Activated CD4-positive, CD25-positive, alpha-beta regulatory T cell treated with anti-CD3 and anti-CD28 coated beads, Interleukin-2, amount 50 U/mL, for 24 hours (primary cell): ENCODE measurements at regions not wholly inside any gene's neighbourhood (a gene's known extent, or its start where the extent isn't known, plus 50 kb on each side); places are given as distances from the start of the nearest gene placed in this dataset.

ENCODE experiments used
- ATAC-seq, 2 donors: fragments of 150-1000 bp; cut with Tn5 transposase; one replicate each; pipeline ENCODE4 v1.10.0; 2021; ENCODE audit warnings: mild to moderate bottlenecking in 1 of 2, moderate library complexity in 1 of 2

DNA sequence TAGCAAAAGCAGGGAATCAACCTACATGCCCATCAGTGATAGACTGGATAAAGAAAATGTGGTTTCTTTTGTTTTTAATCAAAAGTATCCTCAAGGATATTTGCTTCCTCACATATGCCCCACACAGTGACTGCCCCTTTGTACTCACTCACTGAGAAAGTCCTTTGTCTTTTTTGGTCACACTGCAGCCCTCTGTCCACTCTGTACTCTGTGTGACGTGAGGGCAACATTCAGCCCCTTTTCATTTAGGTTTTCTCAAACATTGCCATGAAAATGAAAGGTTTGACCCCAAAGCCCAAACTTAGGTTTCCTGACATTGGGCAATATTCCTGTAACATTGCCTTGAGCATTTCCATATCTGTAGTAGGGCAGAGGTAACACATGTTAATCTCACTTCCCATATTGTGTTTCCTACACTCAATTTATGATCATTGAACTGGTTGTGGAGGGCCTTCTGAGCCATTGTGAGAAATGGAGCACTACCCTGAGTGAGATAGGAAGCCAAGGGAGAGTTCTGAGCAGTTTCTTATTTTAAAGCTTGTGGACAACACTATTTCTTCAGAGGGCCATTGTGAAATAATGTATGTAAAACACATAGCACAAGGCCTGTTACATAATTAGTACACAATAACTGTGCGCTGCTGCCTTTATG, 501.9 kb upstream of the C1orf87 start:
- ATAC-seq: no peak

- ATAC-seq: no peak
Measured at GRCh38 chr1:60573726-60574409, 500.3 kb upstream of the C1orf87 start.

DNA sequence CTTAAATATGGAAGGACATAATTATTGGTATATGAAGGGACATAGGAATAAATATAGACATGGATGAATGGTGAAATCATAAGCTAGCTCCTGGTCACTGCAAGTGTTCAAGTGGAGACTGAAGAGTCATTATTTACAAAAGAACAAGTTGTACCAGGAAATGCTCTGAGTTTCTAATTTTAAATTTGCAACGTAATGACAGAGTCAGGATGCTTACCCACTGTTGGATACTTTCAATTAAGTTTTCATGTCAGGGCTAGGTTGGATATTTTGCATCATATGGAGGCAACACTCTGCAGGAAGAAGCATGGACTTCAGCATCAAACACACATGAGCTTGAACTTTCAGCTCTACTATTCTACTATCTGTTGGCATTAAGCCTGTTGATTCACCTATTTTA, 499.6 kb upstream of the C1orf87 start:
- ATAC-seq: no peak

DNA sequence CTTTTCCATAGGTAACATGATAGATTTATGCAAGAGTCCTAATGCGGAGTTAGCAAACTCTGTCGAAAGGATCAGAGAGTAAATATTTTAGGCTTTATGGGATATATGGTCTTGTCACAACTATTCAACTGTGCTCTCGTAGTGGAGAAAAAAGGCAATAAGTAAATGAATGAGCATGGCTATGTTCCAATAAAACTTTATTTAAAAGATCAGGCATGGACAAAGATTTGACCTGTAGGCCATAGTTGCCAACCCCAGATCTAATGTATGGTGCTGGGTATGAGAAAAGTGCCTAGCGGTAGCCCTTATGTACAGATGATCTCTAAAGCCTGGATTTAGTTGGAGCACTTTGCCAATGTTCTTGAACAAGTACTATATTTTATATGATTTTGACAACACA, 498.8 kb upstream of the C1orf87 start:
- no peak for ATAC-seq

- ATAC-seq: no peak
Measured at GRCh38 chr1:60571811-60572210, 498.2 kb upstream of the C1orf87 start.

DNA sequence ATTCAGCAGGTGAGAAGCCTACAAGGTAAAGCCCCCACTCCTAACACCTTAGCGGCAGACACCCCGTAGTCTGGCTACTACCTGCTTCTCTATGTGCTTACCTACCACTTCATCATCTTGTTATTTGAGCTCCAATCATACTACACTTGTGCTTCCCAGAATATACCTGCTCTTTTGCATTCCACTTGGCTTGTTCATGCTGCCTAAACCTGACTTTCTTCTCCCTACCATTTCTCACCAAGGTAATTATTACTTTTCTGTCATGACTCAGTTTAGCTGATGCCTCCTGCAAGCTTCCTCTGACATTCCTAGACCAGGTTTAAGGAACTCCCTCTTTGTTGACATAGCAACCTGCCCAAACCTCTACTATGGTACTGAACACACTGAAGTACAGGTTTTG, 495.6 kb upstream of the C1orf87 start:
- ATAC-seq: no peak

DNA sequence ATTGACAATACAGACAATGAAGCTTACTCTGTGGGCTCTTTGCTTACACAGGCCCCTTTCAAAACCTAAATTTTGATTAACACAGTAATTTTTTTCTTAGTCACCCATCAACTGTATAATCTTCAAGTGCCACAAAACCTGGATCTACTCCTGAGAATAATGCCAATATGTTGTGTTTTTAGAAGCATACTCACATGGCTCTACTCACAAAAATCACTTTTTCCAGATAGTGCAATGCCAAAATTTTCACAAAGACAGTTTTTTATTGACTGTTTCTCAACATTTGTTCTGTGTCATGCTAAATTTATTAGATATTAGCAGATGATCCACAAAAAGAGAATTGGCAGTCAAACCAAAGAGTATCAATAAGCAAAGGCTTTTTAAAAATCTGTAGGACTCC, 493.7 kb upstream of the C1orf87 start:
- ATAC-seq: no peak

DNA sequence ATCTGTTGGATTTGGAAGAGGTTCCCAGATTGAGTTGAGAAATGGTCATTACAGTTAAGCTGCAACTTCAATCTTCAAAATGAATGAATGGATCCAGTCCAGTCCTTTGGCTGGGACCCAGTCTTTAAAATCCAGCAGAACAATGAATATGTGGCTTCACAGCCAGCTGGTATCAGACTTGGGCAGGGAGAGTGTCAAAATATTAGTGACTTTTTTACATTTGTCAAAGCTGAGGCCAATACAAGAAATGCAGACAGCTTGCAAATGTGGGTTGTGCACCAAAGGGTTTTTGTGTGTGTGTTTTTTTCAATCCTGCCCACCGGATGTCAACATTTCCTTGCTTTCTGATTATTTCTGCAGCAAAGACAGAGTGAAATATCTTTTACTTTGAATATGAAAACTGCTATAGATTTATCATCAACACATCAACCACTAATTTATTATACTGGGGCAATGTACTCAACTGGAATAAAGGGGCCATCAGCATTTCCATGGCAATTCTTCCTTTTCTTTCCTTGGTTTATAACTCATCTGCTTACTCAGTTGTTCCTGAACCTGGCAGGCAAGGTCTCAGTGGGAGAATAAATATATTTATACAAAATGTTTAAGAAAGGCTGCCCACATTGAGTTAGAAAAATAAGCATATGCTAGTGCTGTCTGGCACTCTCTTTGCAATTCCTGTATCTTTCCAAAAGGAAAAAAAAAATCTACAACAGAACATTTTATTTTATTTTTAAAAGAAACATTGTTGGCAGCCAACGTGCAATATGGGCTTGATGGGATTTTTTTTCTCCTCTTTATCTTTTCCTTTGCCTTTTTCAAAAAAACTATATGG, 491.6 kb upstream of the C1orf87 start:
- no peak for ATAC-seq

- no peak for ATAC-seq
Measured at GRCh38 chr1:60563777-60564535, 490.4 kb upstream of the C1orf87 start.

DNA sequence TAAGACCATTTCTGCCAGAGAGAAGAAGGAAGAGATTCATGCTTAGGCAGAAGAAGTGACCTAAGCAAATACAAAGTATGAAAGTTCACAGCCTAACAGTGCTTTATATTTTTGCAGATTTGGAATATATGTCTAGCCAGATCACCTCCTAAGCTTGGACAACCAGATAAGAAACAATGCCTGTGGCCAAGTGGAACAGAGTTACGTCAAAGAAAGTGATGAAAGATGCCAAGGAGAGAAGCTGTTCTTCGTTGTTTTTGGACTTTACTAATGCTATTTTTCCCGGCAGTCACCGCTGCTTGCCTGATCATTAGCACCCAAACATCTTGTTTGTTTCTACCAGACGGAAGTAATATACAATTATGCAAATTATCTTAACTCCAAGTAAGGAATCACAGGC, 489.2 kb upstream of the C1orf87 start:
- ATAC-seq: no peak

GRCh38 chr1:60560701-60561100, 487.1 kb upstream of the C1orf87 start:
- ATAC-seq: no peak

DNA sequence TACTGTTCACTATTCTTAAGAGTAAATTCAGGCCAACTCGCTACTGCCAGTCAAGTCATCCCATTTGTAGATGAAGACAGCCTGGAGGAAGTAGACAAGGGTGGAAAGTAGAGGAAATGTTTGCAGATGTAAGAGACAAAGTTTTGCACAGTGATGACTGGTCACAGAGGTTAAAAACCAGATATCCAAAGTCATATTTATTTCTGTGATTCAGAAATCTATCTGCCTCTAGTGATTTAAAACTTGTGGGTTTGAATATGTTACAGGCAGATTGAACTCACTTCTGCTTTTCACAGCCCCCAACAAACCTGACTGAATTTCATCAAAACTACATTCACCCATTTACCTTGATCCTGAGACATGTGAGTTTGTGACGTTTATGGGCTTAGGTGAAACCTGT, 484.7 kb upstream of the C1orf87 start:
- no peak for ATAC-seq

DNA sequence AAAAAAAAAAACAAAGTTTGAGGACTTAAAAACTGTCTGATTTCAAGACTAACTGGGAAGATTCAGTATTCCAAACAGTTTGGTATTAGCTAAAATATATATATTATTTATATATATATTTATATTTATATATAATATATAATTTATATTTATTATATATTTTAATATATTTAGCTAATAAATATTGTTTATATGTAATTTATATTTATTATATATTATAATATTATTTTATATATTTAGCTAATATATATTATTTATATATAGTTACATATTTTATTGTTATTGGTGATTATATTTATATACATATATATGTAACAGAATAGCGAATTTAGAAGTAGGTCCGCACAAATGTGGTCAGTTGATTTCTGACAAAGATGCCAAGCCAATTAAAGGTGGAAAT, 480.2 kb upstream of the C1orf87 start:
- ATAC-seq: no peak

- no peak for ATAC-seq
Measured at GRCh38 chr1:60547821-60548220, 474.3 kb upstream of the C1orf87 start.

DNA sequence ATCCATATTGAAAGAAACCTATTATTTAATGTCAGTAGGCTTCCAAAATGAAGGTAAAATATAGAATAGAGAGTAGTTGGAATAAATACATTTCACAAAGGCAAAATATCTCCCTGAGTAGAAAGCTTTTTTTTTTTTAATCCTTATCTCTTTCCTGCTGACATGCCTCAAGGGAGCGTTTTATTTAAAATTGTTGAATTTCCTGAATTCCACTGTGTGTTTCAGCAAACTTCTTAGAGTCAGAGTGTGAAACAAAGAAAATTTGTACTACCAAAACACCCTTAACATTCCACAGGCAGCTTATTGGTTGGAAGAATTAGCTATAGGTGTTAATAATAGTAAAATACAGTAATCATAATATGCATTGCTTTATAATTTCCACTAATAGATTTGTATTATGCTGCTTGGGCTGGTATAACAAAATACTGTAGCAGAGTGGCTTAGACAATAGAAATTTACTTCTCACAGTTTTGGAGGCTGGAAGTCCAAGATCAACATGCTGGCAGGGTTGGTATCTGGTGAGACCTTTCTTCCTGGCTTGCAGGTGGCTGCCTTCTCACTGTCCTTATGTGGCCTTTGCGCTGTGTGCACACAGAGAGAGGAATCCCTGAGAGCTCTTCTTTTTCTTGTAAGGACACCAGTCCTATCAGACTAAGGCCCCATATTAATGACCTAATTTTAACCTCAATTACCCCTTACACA, 468.4 kb upstream of the C1orf87 start:
- no peak for ATAC-seq

DNA sequence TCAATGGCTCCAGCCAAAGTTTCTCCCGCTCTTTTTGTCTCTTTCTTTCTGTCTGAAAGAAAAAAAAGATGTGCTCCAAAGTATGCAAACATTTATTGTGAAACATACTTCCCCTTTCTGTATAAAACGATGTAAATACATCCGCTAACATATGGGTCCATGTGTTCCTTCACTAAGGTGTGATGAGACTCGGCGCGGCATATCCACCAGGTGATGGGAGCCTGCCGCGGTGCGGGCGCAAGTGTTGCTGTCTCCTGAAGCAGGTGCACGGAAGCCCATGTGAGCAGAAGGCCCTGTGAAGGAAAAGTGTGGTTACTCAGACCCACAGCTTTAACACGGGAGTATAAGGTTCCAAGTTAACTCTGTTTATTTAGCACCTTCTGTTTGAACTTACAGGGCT, 466.6 kb upstream of the C1orf87 start:
- ATAC-seq: no peak

DNA sequence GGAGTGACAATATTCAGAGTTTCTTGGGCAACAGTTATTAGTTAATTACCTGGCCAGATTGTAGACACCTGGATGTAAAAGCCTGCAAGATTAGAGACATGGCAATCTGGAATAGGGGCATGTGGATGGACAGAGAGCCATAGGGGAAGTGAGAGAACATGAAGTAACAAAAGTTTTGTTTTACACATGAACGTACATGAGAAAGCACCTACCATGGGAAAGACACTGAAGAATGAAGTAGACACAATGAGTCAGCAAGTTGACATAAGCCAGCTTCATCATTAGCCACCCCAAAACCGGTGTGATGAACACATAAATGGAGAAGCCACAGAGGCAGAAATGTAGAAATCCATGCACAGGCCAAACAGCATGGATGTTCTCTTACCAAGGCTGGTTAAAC, 462.1 kb upstream of the C1orf87 start:
- ATAC-seq: no peak

GRCh38 chr1:60527567-60527966, 454.0 kb upstream of the C1orf87 start:
- ATAC-seq: no peak

DNA sequence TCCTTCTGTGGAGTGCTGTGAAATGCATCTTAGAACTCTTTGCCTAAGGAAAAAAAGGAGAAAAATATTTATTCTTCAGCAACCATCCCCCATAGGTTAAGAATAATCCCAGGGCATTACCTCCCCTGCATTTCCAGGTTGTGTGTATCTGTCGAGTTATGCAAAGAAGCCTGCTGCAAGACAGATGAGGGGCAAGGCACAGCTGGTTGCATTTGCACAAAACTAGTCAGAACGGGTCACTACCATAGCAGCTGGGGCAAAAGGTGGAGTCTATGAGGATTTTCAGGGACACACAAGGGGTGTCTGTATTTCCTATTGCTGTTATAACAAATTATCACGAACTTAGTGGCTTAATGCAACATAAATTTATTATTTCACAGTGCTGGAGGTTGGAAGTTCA, 443.4 kb upstream of the C1orf87 start:
- no peak for ATAC-seq

DNA sequence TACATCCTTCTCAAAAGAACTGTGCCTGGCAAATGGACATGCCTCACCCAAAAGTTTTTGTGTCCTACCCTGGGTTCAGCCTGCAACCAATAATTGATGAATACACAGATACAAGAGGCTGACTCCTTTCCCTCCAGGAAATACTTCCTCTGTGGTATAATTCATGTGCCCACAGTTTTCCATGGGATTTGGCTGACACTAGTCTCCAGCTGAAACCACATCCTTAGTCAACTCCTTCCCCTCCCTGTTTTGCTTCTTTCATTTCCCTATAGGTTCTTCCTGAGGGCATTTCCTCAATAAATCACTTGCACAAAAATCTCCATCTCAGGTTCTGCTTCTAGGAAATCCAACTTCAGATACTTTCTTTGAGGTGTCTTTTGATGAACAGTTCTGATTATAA, 436.6 kb upstream of the C1orf87 start:
- ATAC-seq: no peak

GRCh38 chr1:60504206-60504840, 430.8 kb upstream of the C1orf87 start:
- no peak for ATAC-seq
